Osteoblast (primary cell): ENCODE measurements at regions not wholly inside any gene's neighbourhood (a gene's known extent, or its start where the extent isn't known, plus 50 kb on each side); places are given as distances from the start of the nearest gene placed in this dataset.
A peak's percentile ranks its signal among the peaks of the same experiment; 100 is the strongest.

Experiments used
- DNase-seq: peaks from one replicate; pipeline ENCODE4 v3.0.0; 2011; ENCODE audit warnings: low spot score, mixed read lengths; ENCODE audit not compliant: insufficient read length; ENCODE audit errors: missing footprints
- H2AFZ ChIP-seq: 2 replicates; pipeline ENCODE4 v1.6.0; 2011; ENCODE audit warnings: mild to moderate bottlenecking, low read length
- H3K27ac ChIP-seq: 2 replicates; pipeline ENCODE4 v1.5.1; 2011; ENCODE audit warnings: mild to moderate bottlenecking, low read depth, low read length, moderate library complexity
- H3K27me3 ChIP-seq: 2 replicates; pipeline ENCODE4 v1.6.0; 2012; ENCODE audit warnings: mild to moderate bottlenecking, control low read depth, inconsistent platforms, low read length, moderate library complexity; ENCODE audit not compliant: insufficient read depth
- H3K36me3 ChIP-seq: 2 replicates; pipeline ENCODE4 v1.5.1; 2011; ENCODE audit warnings: mild to moderate bottlenecking, low read length, control low read depth, moderate library complexity; ENCODE audit not compliant: insufficient read depth
- H3K4me1 ChIP-seq: 2 replicates; pipeline ENCODE4 v1.5.1; 2011; ENCODE audit warnings: mild to moderate bottlenecking, low read length, control low read depth, moderate library complexity; ENCODE audit not compliant: insufficient read depth
- H3K4me2 ChIP-seq: 2 replicates; pipeline ENCODE4 v1.6.0; 2011; ENCODE audit warnings: mild to moderate bottlenecking, low read length; ENCODE audit not compliant: insufficient read depth
- H3K4me3 ChIP-seq: fragments of 200-600 bp; sonication (generic); 3 replicates; pipeline ENCODE4 v1.5.1; 2012; ENCODE audit warnings: mild to moderate bottlenecking, low read length, inconsistent platforms; ENCODE audit not compliant: insufficient read depth
- H3K79me2 ChIP-seq: 2 replicates; pipeline ENCODE4 v1.6.0; 2012; ENCODE audit warnings: mild to moderate bottlenecking, low read length, control low read depth, inconsistent platforms; ENCODE audit not compliant: insufficient read depth
- H3K9me3 ChIP-seq: 2 replicates; pipeline ENCODE4 v1.5.1; 2011; ENCODE audit warnings: low read depth, low read length, control low read depth
- H4K20me1 ChIP-seq: 2 replicates; pipeline ENCODE4 v1.6.0; 2012; ENCODE audit warnings: mild to moderate bottlenecking, low read length, control low read depth; ENCODE audit not compliant: insufficient read depth
- CTCF ChIP-seq: IDR thresholded peaks from 2 replicates; pipeline ENCODE4 v1.5.1; 2011; ENCODE audit warnings: mild to moderate bottlenecking, low read depth, low read length, moderate library complexity; ENCODE audit errors: extremely low read depth

GRCh38 chr12:58812214-58812613 lies 108.1 kb downstream of the LRIG3 start:
- peak; percentile 23 for DNase-seq
- H3K79me2 ChIP-seq = no peaks in the 10 kb centered on the region
- no peaks in the 10 kb centered on the region for H4K20me1 ChIP-seq
- no peaks in the 10 kb centered on the region for H3K36me3 ChIP-seq
- H3K4me3 ChIP-seq = no peak overlapping the region
- H2AFZ ChIP-seq = no peak overlapping the region
- H3K4me2 ChIP-seq = no peak overlapping the region
- H3K9me3 ChIP-seq = no peaks in the 10 kb centered on the region
- H3K27me3 ChIP-seq = peaks cover 7% of the 10 kb centered on the region
- no peak overlapping the region for H3K27ac ChIP-seq
- H3K4me1 ChIP-seq = peaks cover 5% of the 10 kb centered on the region
- TF ChIP-seq CTCF = no peak

- no peak overlapping the region for H3K27ac ChIP-seq
- peak overlapping the region; percentile 16 for H3K4me2 ChIP-seq
- no peaks in the 10 kb centered on the region for H4K20me1 ChIP-seq
- DNase-seq = peak; percentile 43
- H3K4me3 ChIP-seq = no peak overlapping the region
- TF ChIP-seq CTCF = no peak
- no peaks in the 10 kb centered on the region for H3K9me3 ChIP-seq
- H3K27me3 ChIP-seq = peaks cover 7% of the 10 kb centered on the region
- H2AFZ ChIP-seq = no peak overlapping the region
- H3K79me2 ChIP-seq = no peaks in the 10 kb centered on the region
- peaks cover 5% of the 10 kb centered on the region for H3K4me1 ChIP-seq
- no peaks in the 10 kb centered on the region for H3K36me3 ChIP-seq
Observed at GRCh38 chr12:58814036-58814435, 106.3 kb downstream of the LRIG3 start.

- Histone ChIP-seq H3K9me3 (no peaks in the 10 kb centered on the region), H3K4me3 (no peak overlapping the region), H4K20me1 (no peaks in the 10 kb centered on the region), H3K79me2 (no peaks in the 10 kb centered on the region), H3K4me2 (no peak overlapping the region), H3K27ac (no peak overlapping the region), H3K27me3 (peaks cover 7% of the 10 kb centered on the region), H3K36me3 (no peaks in the 10 kb centered on the region), H2AFZ (no peak overlapping the region), H3K4me1 (peaks cover 5% of the 10 kb centered on the region)
- DNase-seq = no peak
- no peak for TF ChIP-seq CTCF
Observed at GRCh38 chr12:58815235-58815634, 105.1 kb downstream of the LRIG3 start.

GRCh38 chr12:58818546-58818945 lies 101.8 kb downstream of the LRIG3 start:
- H3K4me3 ChIP-seq = no peak overlapping the region
- H3K4me2 ChIP-seq = no peak overlapping the region
- H3K27ac ChIP-seq = no peak overlapping the region
- H3K4me1 ChIP-seq = peaks cover 5% of the 10 kb centered on the region
- no peaks in the 10 kb centered on the region for H3K9me3 ChIP-seq
- no peak overlapping the region for H2AFZ ChIP-seq
- no peaks in the 10 kb centered on the region for H3K79me2 ChIP-seq
- no peaks in the 10 kb centered on the region for H3K36me3 ChIP-seq
- H3K27me3 ChIP-seq = peaks cover 3% of the 10 kb centered on the region
- no peak for DNase-seq
- H4K20me1 ChIP-seq = no peaks in the 10 kb centered on the region
- no peak for TF ChIP-seq CTCF
